Skeletal muscle satellite cell (primary cell): ENCODE measurements at regions not wholly inside any gene's neighbourhood (a gene's known extent, or its start where the extent isn't known, plus 50 kb on each side); places are given as distances from the start of the nearest gene placed in this dataset. TPM values are rescaled to one million over a fixed set of nuclear protein-coding genes. Genes with fewer than 3 reads are reported as not detected.

Experiments
- small RNA-seq: library from RNA; depleted of rRNA; stranded (forward); fragments of <200 nt; gene quantifications from one replicate; pipeline ENCODE3, GENCODE V24; 2012

Small RNAs in the stretch of these regions (small RNA-seq; reads per million reads assigned to genes)
- not detected for gene AL109618.2
